HG03139 (cell line): ENCODE measurements at regions not wholly inside any gene's neighbourhood (a gene's known extent, or its start where the extent isn't known, plus 50 kb on each side); places are given as distances from the start of the nearest gene placed in this dataset.

ENCODE experiments used
- ATAC-seq: cut with Tn5 transposase; IDR thresholded peaks from one replicate; pipeline ENCODE4 v1.9.1; 2021; ENCODE audit not compliant: unreplicated experiment

DNA sequence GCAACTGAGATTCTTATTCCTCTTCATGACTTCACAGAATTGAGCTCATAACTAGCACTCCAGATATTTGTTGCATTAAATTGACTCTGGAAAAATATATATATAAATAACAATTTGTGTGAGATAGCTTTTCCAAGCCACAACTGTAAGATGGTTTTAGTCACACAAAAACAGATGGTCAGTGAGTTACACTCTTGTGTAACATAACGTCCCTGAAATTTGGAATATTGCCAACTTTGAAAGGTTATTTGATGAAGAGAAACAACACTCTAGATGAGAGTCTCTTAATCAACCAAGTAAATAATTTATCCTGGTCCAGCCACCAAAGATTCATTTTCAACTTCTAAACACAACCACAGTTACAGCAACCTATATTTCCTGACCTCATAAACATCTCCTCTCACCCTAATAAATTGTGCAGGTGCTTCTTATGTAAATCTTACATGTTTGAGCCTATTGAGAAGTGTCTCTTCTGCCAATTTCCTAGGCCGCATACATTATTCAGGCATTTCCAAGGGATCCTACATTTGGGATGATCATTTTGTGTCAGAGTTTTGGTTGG is 84.9 kb upstream of the ACP3 start:
- peak; percentile 41 for ATAC-seq

- peak; percentile 59 for ATAC-seq
Measured at GRCh38 chr3:132236701-132237651, 80.2 kb upstream of the ACP3 start.

GRCh38 chr3:132237652-132238032 is 79.6 kb upstream of the ACP3 start:
- no peak for ATAC-seq

DNA sequence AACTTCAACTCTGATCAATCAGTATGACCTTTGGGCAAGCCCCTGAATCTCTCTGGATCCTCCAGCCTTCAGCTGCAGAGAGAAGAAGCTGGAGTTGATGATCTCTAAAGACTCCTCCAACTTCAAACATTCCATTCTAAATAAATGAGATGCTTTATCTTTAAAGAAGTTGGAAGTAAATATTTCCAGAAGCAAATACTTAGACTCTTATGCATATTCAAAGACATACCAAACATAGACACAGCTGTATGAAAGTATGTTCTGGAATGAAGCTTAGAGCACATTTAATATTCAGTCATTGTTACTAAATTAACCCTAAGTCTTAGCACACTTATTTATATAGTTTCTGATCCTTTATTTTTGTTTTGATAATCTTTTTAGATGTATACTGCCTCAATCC is 77.6 kb upstream of the ACP3 start:
- no peak for ATAC-seq

GRCh38 chr3:132241776-132242514 is 75.3 kb upstream of the ACP3 start:
- ATAC-seq: no peak

- ATAC-seq: no peak
Measured at GRCh38 chr3:132242790-132243189, 74.4 kb upstream of the ACP3 start.

GRCh38 chr3:132245552-132246142 is 71.6 kb upstream of the ACP3 start:
- ATAC-seq: no peak

GRCh38 chr3:132246212-132246611 is 71.0 kb upstream of the ACP3 start:
- ATAC-seq: no peak

GRCh38 chr3:132247211-132247610 is 70.0 kb upstream of the ACP3 start:
- no peak for ATAC-seq

DNA sequence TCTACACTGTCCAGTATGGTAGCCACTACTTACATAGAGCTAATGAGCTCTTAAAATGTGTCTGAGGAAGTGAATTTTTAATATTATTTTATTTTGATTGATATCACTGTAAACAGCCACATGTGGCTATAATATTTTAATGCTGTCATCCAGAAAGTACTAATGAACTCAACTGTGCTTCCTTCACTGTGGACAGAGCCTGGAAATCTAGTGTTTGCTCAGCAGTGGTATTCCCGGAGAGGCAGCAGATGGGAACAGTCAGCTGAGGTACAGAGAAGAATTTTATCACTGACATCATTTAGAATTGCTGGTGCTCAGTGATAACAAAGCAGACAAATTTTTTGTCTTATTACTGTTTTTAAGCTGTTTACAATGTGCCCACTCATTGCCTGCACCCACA is 68.7 kb upstream of the ACP3 start:
- ATAC-seq: no peak

- ATAC-seq: no peak
Measured at GRCh38 chr3:132253262-132253878, 63.8 kb upstream of the ACP3 start.

- ATAC-seq: no peak
Measured at GRCh38 chr3:132254076-132254755, 63.0 kb upstream of the ACP3 start.

DNA sequence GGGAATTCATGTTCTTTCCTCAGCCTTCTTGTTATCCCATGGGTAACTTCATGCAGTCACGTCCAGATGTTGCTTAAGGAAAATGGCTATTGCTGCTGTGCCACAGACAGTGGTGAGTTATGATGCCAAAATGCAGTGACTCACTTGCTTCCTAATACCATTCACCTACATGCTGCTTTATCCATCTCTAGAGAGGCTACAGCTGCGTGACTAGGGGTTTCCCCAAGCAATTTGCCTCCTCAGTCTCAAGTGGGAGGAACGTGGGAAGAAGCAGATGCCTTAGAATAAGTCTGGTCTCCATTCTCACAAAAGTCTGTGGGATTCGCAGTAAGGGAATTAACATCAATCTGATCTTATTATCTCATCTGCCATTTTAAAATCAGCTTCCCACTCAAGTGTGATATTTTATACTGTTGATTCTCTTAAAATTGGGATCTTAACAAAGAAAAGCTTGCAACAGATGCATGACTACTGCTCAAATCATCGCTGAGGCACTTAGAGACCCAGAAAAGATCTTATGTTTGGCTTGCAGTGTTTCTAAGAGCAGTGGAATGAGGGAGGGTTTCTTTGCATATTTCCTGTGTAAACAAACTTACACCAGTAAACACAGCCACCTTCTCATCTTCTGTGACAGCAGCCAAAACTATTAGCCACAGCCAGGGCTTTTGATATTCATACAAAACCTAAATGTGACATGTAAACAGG is 62.0 kb upstream of the ACP3 start:
- no peak for ATAC-seq

GRCh38 chr3:132256989-132257388 is 60.2 kb upstream of the ACP3 start:
- no peak for ATAC-seq

DNA sequence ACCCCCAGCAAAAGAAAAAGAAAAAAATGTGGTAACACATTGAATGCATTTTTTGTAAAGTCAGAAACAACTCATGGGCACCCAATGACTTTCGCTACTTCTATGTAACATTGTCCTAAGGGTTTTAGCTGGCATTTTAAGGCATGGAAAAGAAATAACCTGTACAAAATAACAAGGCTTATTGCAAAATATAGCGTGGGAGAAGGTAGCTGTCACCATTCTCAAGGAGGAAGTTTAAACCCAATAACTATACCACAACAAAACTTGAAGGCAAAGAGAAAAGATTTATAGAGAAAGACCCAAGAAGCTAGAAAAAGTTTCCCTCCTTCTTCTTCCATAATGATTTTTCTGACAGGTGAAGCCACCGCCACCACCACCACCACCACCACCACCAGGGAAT is 55.7 kb upstream of the ACP3 start:
- ATAC-seq: no peak

DNA sequence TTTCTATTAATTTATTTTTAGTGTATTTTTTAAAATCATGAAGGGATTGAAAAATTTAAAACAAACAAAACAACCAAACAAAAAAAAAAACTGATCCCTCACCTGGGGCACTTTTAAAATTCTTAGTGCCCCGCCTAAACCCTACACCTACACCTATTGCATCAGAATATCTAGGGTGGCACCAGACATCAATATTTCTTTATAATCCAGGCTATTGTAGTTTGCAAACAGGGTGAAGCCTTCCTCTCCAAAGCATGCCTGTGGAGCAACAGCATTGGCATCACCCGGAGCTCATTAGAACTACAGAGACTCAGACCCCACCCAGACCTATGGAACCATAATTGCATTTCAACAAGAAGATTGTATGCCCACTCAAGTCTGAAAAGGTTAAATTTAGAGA is 54.9 kb upstream of the ACP3 start:
- ATAC-seq: no peak

- no peak for ATAC-seq
Measured at GRCh38 chr3:132262956-132263355, 54.3 kb upstream of the ACP3 start.

DNA sequence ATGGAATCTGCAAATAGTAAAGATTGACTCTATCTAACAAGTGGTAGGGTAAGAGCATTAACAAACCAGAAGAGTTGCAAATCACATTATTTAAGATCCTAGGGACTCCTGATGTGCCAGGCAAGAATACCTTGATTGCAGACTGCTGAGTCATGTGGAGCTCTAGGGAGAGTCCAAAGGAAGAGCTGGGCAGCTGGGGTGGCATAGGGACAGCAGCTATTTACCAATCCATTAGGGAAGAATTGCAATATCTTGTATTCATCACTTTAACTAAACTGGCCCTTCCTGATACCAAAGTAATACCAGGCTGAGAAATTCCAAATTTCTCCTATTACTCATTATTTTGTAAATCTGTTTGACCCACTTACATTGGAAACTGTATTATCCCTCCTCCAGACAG is 52.2 kb upstream of the ACP3 start:
- no peak for ATAC-seq

GRCh38 chr3:132265488-132265887 is 51.7 kb upstream of the ACP3 start:
- ATAC-seq: no peak
